Glomerular visceral epithelial cell (primary cell): ENCODE measurements at regions not wholly inside any gene's neighbourhood (a gene's known extent, or its start where the extent isn't known, plus 50 kb on each side); places are given as distances from the start of the nearest gene placed in this dataset.
"Not testable (repeated sequence)": the region's sequence is repeated elsewhere in the genome, so short reads cannot be mapped to it uniquely, and the experiment has no call there.

ENCODE experiments used
- DNase-seq: peaks from one replicate; pipeline ENCODE4 v3.0.0-alpha.2; 2016; ENCODE audit errors: extremely low spot score

- no peak for DNase-seq
Measured at GRCh38 chr7:106345421-106346166, 60.8 kb upstream of the NAMPT start.

- DNase-seq, result no peak
Measured at GRCh38 chr7:106344861-106345260, 60.1 kb upstream of the NAMPT start.

DNA sequence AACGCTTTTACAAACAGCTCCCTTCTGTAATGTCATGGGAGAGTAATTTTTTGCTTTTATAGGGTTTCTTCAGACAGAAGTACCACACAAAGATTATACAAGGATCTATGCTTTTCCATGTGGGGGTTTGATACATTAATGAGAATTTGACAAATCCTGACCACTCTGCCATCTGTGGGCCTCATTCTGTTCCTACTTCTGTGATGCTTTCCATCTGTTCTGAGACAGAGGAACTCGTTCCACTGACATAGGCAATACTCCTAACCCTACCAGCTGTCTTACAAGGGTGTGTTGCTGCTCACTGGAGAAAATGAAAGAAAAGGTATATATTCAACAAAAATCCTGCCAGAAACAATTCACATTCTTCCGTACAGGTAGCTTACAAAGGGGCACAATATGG, 59.4 kb upstream of the NAMPT start:
- DNase-seq, result no peak

- DNase-seq, result not testable (repeated sequence)
Measured at GRCh38 chr7:106342049-106342448, 57.3 kb upstream of the NAMPT start.

DNA sequence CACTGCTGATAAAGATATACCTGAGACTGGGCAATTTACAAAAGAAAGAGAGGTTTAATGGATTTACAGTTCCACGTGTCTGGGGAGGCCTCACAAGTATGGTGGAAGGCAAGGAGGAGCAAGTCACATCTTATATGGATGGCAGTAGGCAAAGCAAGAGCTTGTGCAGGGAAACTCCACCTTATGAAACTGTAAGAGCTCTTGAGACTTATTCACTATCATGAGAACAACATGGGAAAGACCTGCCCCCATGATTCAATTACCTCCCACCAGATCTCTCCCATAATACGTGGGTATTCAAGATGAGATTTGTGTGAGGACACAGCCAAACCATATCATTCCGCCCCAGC, 55.4 kb upstream of the NAMPT start:
- not testable (repeated sequence) for DNase-seq

- DNase-seq, result no peak
Measured at GRCh38 chr7:106339513-106340246, 54.9 kb upstream of the NAMPT start.

- DNase-seq, result no peak
Measured at GRCh38 chr7:106337754-106338153, 53.0 kb upstream of the NAMPT start.

- no peak for DNase-seq
Measured at GRCh38 chr7:106335814-106336213, 51.0 kb upstream of the NAMPT start.
